ENCODE measurements at regions not wholly inside any gene's neighbourhood (a gene's known extent, or its start where the extent isn't known, plus 50 kb on each side); places are given as distances from the start of the nearest gene placed in this dataset.

- Histone ChIP-seq H2AFZ (ENCODE audit: low read depth, low read length) (no peak overlapping the region), H3K4me2 (ENCODE audit: low read length) (no peak overlapping the region)
- no peak for TF ChIP-seq MXI1 (conservative IDR thresholded peaks at IDR 0.05; ENCODE audit: poor library complexity, severe bottlenecking)
These were observed 220.4 kb upstream of the HTR2A start for GRCh38 chr13:47117268-47117667.

DNA sequence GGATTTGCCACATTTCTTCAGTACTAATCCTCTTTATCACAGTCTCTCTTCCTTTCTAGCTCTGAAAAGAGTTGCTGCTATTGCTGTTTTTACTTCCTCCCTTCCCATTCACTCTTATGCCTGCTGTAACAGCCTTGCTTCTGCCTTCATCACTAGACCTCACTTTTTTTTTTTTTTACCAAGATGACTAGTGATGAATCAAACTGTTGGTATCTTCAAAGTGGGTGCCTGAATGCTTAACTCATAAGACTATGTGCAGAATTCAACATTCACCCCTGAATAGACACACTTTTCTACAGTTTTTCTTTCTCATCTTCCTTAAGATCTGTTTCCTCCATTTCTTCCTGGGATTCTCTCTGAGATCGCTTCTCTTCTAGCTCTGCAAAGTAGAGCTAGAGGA, 217.2 kb upstream of the HTR2A start:
- no peaks in the 10 kb centered on the region for H3K79me2 ChIP-seq (replicated peaks; ENCODE audit: insufficient read depth, low read length)
- H4K20me1 ChIP-seq (ENCODE audit: insufficient read depth) = no peaks in the 10 kb centered on the region
- no peaks in the 10 kb centered on the region for H3K27me3 ChIP-seq (ENCODE audit: insufficient read depth, low read depth, low read length)
- H3K4me3 ChIP-seq (ENCODE audit: low read length) = no peak overlapping the region
- H3K9me2 ChIP-seq (ENCODE audit: insufficient read depth, low read length) = no peaks in the 10 kb centered on the region
- no peak overlapping the region for H3K9ac ChIP-seq (ENCODE audit: low read length)
- H3K36me3 ChIP-seq (ENCODE audit: insufficient read depth, low read length) = no peaks in the 10 kb centered on the region
- H3K27ac ChIP-seq (ENCODE audit: low read length) = no peak overlapping the region
- H3K4me2 ChIP-seq (ENCODE audit: low read length) = no peak overlapping the region
- no peaks in the 10 kb centered on the region for H3F3A ChIP-seq (ENCODE audit: insufficient read depth, low read length, poor library complexity, severe bottlenecking)
- no peak overlapping the region for H2AFZ ChIP-seq (ENCODE audit: low read depth, low read length)
- no peaks in the 10 kb centered on the region for H3K9me3 ChIP-seq (ENCODE audit: low read length)
- TF ChIP-seq TAF1 (IDR thresholded peaks at IDR 0.05; ENCODE audit: low read depth) (no peak), POLR2AphosphoS5 (IDR thresholded peaks at IDR 0.05) (no peak), CTCF (IDR thresholded peaks at IDR 0.05; ENCODE audit: poor library complexity, severe bottlenecking) (no peak), EZH2 (IDR thresholded peaks at IDR 0.05; ENCODE audit: borderline replicate concordance, insufficient read depth, low read length, poor library complexity, severe bottlenecking) (no peak), SMC3 (conservative IDR thresholded peaks at IDR 0.05; ENCODE audit: poor library complexity) (no peak), EP300 (conservative IDR thresholded peaks at IDR 0.05; ENCODE audit: poor library complexity, severe bottlenecking) (no peak), RAD21 (conservative IDR thresholded peaks at IDR 0.05) (no peak), MXI1 (conservative IDR thresholded peaks at IDR 0.05; ENCODE audit: poor library complexity, severe bottlenecking) (no peak), REST (IDR thresholded peaks at IDR 0.05; ENCODE audit: borderline replicate concordance) (no peak)

More at GRCh38 chr13:47117268-47117667, 220.4 kb upstream of the HTR2A start:
- no peaks in the 10 kb centered on the region for H3K36me3 ChIP-seq (ENCODE audit: insufficient read depth, low read length)
- no peak overlapping the region for H3K27ac ChIP-seq (ENCODE audit: low read length)
- H3K9me2 ChIP-seq (ENCODE audit: insufficient read depth, low read length) = no peaks in the 10 kb centered on the region
- no peaks in the 10 kb centered on the region for H3K27me3 ChIP-seq (ENCODE audit: insufficient read depth, low read depth, low read length)
- no peaks in the 10 kb centered on the region for H3F3A ChIP-seq (ENCODE audit: insufficient read depth, low read length, poor library complexity, severe bottlenecking)
- H3K9ac ChIP-seq (ENCODE audit: low read length) = no peak overlapping the region
- no peaks in the 10 kb centered on the region for H3K9me3 ChIP-seq (ENCODE audit: low read length)
- H4K20me1 ChIP-seq (ENCODE audit: insufficient read depth) = no peaks in the 10 kb centered on the region
- H3K79me2 ChIP-seq (replicated peaks; ENCODE audit: insufficient read depth, low read length) = no peaks in the 10 kb centered on the region
- no peak overlapping the region for H3K4me3 ChIP-seq (ENCODE audit: low read length)

GRCh38 chr13:47112903-47113299, 216.0 kb upstream of the HTR2A start:
- H3K9me3 ChIP-seq (ENCODE audit: low read length) = no peaks in the 10 kb centered on the region
- no peaks in the 10 kb centered on the region for H3K36me3 ChIP-seq (ENCODE audit: insufficient read depth, low read length)
- H3K27ac ChIP-seq (ENCODE audit: low read length) = no peak overlapping the region
- no peaks in the 10 kb centered on the region for H3K9me2 ChIP-seq (ENCODE audit: insufficient read depth, low read length)
- H3F3A ChIP-seq (ENCODE audit: insufficient read depth, low read length, poor library complexity, severe bottlenecking) = no peaks in the 10 kb centered on the region
- H2AFZ ChIP-seq (ENCODE audit: low read depth, low read length) = no peak overlapping the region
- H3K4me2 ChIP-seq (ENCODE audit: low read length) = no peak overlapping the region
- no peak overlapping the region for H3K9ac ChIP-seq (ENCODE audit: low read length)
- TF ChIP-seq EP300 (conservative IDR thresholded peaks at IDR 0.05; ENCODE audit: poor library complexity, severe bottlenecking) (no peak), CTCF (IDR thresholded peaks at IDR 0.05; ENCODE audit: poor library complexity, severe bottlenecking) (no peak), POLR2AphosphoS5 (IDR thresholded peaks at IDR 0.05) (no peak), RAD21 (conservative IDR thresholded peaks at IDR 0.05) (no peak), SMC3 (conservative IDR thresholded peaks at IDR 0.05; ENCODE audit: poor library complexity) (no peak), MXI1 (conservative IDR thresholded peaks at IDR 0.05; ENCODE audit: poor library complexity, severe bottlenecking) (no peak), EZH2 (IDR thresholded peaks at IDR 0.05; ENCODE audit: borderline replicate concordance, insufficient read depth, low read length, poor library complexity, severe bottlenecking) (no peak), REST (IDR thresholded peaks at IDR 0.05; ENCODE audit: borderline replicate concordance) (no peak), TAF1 (IDR thresholded peaks at IDR 0.05; ENCODE audit: low read depth) (no peak)
- no peak overlapping the region for H3K4me3 ChIP-seq (ENCODE audit: low read length)
- no peaks in the 10 kb centered on the region for H4K20me1 ChIP-seq (ENCODE audit: insufficient read depth)
- H3K79me2 ChIP-seq (replicated peaks; ENCODE audit: insufficient read depth, low read length) = no peaks in the 10 kb centered on the region
- no peaks in the 10 kb centered on the region for H3K27me3 ChIP-seq (ENCODE audit: insufficient read depth, low read depth, low read length)

All from neural cell (in vitro differentiated cells).